ENCODE measurements at regions not wholly inside any gene's neighbourhood (a gene's known extent, or its start where the extent isn't known, plus 50 kb on each side); places are given as distances from the start of the nearest gene placed in this dataset.
A peak's percentile ranks its signal among the peaks of the same experiment; 100 is the strongest.

GRCh38 chr17:77470330-77470786 is 329.6 kb downstream of the SEC14L1 start:
- peaks cover 0 to 68% of the 10 kb centered on the region in 2 experiments; a peak in 3 of 4 replicates for H3K79me2 ChIP-seq (ENCODE audit: control insufficient read depth in 1 of 2, insufficient read depth in 2 of 2, low read length in 2 of 2)
- no peak overlapping the region for H4K5ac ChIP-seq (ENCODE audit: insufficient read length, low read depth, low read length)
- H3K27ac ChIP-seq (ENCODE audit: low read depth, low read length): 0 out of 2 replicates have a peak overlapping the region, but pooled peaks have one; percentile 9
- H3K23ac ChIP-seq (ENCODE audit: insufficient read length): no peak overlapping the region
- FAIRE-seq: no peak
- POLR2A ChIA-PET (ENCODE audit: partially characterized antibody): interaction anchor here (0.5 to 6.1 kb wide), 6 partner anchors 11 to 234 kb away, joined by 3 to 33 read pairs (median 4); no protein-coding TSS in a partner anchor
- peak overlapping the region; percentile 26; the same call in 1 of the 2 replicates for H3K18ac ChIP-seq (ENCODE audit: extremely low read depth, low read length)
- no peak overlapping the region for H3K14ac ChIP-seq (ENCODE audit: insufficient read length)
- no peak overlapping the region for H3K9ac ChIP-seq (replicated peaks in 1 of 4; ENCODE audit: extremely low read depth in 1 of 4, low read depth in 3 of 4, low read length in 3 of 4)
- CTCF ChIA-PET (ENCODE audit: partially characterized antibody): interaction anchor here (0.7 to 3.1 kb wide), 3 partner anchors 20 to 40 kb away, joined by 3 to 29 read pairs (median 3); no protein-coding TSS in a partner anchor
- peak overlapping the region; percentile 12; the same call in 1 of the 2 replicates for H2BK15ac ChIP-seq (ENCODE audit: low read length)
- peaks cover under 1 to 11% of the 10 kb centered on the region in 2 experiments for H4K20me1 ChIP-seq (replicated peaks in 1 of 2; ENCODE audit: control insufficient read depth in 1 of 2, insufficient read depth in 2 of 2, low read length in 2 of 2)
- no peak overlapping the region for H2BK120ac ChIP-seq (replicated peaks; ENCODE audit: low read depth, low read length)
- no peaks in the 10 kb centered on the region for H3K27me3 ChIP-seq (replicated peaks in 1 of 4; ENCODE audit: control insufficient read depth in 3 of 4, extremely low read depth in 1 of 4, insufficient read depth in 3 of 4, low read length in 3 of 4)
- peak overlapping the region; percentile 49 to 63; a peak in 1 of 4 replicates for H3K4me2 ChIP-seq (ENCODE audit: insufficient read depth in 1 of 2, low read depth in 2 of 2, low read length in 2 of 2)
- H2BK5ac ChIP-seq (ENCODE audit: low read depth, low read length): peak overlapping the region; percentile 85; the same call in 1 of the 2 replicates
- H3K79me1 ChIP-seq (ENCODE audit: low read depth, low read length): peaks cover 24% of the 10 kb centered on the region
- peak overlapping the region; percentile 23 for H4K91ac ChIP-seq (replicated peaks; ENCODE audit: insufficient read length, low read length)
- H3K56ac ChIP-seq (replicated peaks; ENCODE audit: insufficient read length, low read depth, low read length): peak overlapping the region; percentile 47
- peak overlapping the region; percentile 75 for H2AK5ac ChIP-seq (ENCODE audit: low read depth, low read length)
- 0 out of 2 replicates have a peak overlapping the region, but pooled peaks have one; percentile 67 for H2BK20ac ChIP-seq (ENCODE audit: low read length)
- H2BK12ac ChIP-seq (ENCODE audit: low read depth, low read length): peak overlapping the region; percentile 77; the same call in 1 of the 2 replicates
- peaks cover 41 to 68% (median 51%) of the 10 kb centered on the region in 4 experiments for H3K4me1 ChIP-seq (replicated peaks in 1 of 4; ENCODE audit: control insufficient read depth in 3 of 4, insufficient read depth in 4 of 4, low read length in 3 of 4)
- H3K4ac ChIP-seq (replicated peaks; ENCODE audit: insufficient read length, low read depth, low read length): peak overlapping the region; percentile 17
- H4K8ac ChIP-seq (ENCODE audit: extremely low read depth, insufficient read depth, low read length): no peak overlapping the region
- no peak for TF ChIP-seq SAP30 (IDR thresholded peaks at IDR 0.05; ENCODE audit: insufficient read depth, insufficient replicate concordance, low read length)
- no peak for TF ChIP-seq EZH2 (IDR thresholded peaks at IDR 0.05; ENCODE audit: low read depth, low read length, severe bottlenecking)
- TF ChIP-seq MAX (IDR thresholded peaks at IDR 0.05): no peak
- no peak for TF ChIP-seq BRCA1 (IDR thresholded peaks at IDR 0.05; ENCODE audit: low read depth, low read length)
- no peak for TF ChIP-seq E2F6 (IDR thresholded peaks at IDR 0.05)
- TF ChIP-seq JUND (IDR thresholded peaks at IDR 0.05; ENCODE audit: low read length): no peak
- no peak overlapping the region for H3K4me3 ChIP-seq (ENCODE audit: extremely low read depth in 1 of 4, insufficient read depth in 2 of 4, low read depth in 3 of 4, low read length in 4 of 4)
- 88% methylated on average over 3 of the region's 3 CpGs; no CpG with 5 or more reads in 1 of the 2 experiments for WGBS, 2 experiments (ENCODE audit: extremely low coverage in 1 of 2, insufficient coverage in 1 of 2, insufficient read length in 1 of 2, insufficient replicate concordance in 2 of 2, low coverage in 1 of 2, low lambda C conversion rate in 2 of 2, missing lambda C conversion rate in 1 of 2)
- H2AFZ ChIP-seq (ENCODE audit: low read length): no peak overlapping the region
- H3K36me3 ChIP-seq (ENCODE audit: control insufficient read depth in 2 of 4, insufficient read depth in 4 of 4, low read length in 3 of 4): peaks cover 0 to 6% (median 2%) of the 10 kb centered on the region in 4 experiments; a peak in 4 of 8 replicates
- no peaks in the 10 kb centered on the region for H3K9me3 ChIP-seq (ENCODE audit: insufficient read depth in 2 of 2, low read depth in 1 of 2, low read length in 1 of 2)
- peaks cover 11% of the 10 kb centered on the region; the same call in 1 of the 2 replicates for H3K23me2 ChIP-seq (ENCODE audit: low read depth, low read length)
- no peak for DNase-seq (ENCODE audit: low read depth in 1 of 2, low spot score in 2 of 2)
